Lung (tissue), 11 donors: ENCODE measurements at regions not wholly inside any gene's neighbourhood (a gene's known extent, or its start where the extent isn't known, plus 50 kb on each side); places are given as distances from the start of the nearest gene placed in this dataset.

Source experiments
- ATAC-seq: fragments of 200-7000 bp; cut with Tn5 transposase; one replicate; pipeline ENCODE4 v1.9.1; 2020; ENCODE audit warnings: moderate number of reproducible peaks; ENCODE audit not compliant: insufficient read depth, low FRiP score
- DNase-seq, 3 donors: peaks; one replicate each; pipeline ENCODE4 v3.0.0-alpha.2; 2013 to 2017
- H3K27ac ChIP-seq, 2 donors: one replicate each; pipeline ENCODE4 v1.5.1; 2013; ENCODE audit warnings: mild to moderate bottlenecking in 2 of 2, moderate library complexity in 2 of 2, control low read depth in 1 of 2, inconsistent platforms in 1 of 2, low read depth in 1 of 2, low read length in 1 of 2
- H3K27me3 ChIP-seq, 3 donors: one replicate each; pipeline ENCODE4 v1.5.1; 2013; ENCODE audit warnings: low read length in 2 of 3; ENCODE audit not compliant: control insufficient read depth in 3 of 3, insufficient read depth in 3 of 3
- H3K36me3 ChIP-seq, 4 donors: one replicate each; pipeline ENCODE4 v1.5.1; 2013; ENCODE audit warnings: low read length in 4 of 4, mild to moderate bottlenecking in 1 of 4, moderate library complexity in 1 of 4; ENCODE audit not compliant: control insufficient read depth in 4 of 4, insufficient read depth in 4 of 4
- H3K4me1 ChIP-seq, 5 donors: one replicate each; pipeline ENCODE4 v1.5.1; 2013; ENCODE audit warnings: low read length in 5 of 5, mild to moderate bottlenecking in 2 of 5, moderate library complexity in 1 of 5; ENCODE audit not compliant: control insufficient read depth in 5 of 5, insufficient read depth in 5 of 5
- H3K4me3 ChIP-seq: one replicate; pipeline ENCODE4 v1.5.1; 2013; ENCODE audit warnings: mild to moderate bottlenecking, control low read depth, moderate library complexity
- H3K9ac ChIP-seq, 2 donors: one replicate each; pipeline ENCODE4 v1.5.1; 2013; ENCODE audit warnings: low read length in 2 of 2, control low read depth in 1 of 2; ENCODE audit not compliant: insufficient read depth in 1 of 2
- H3K9me3 ChIP-seq, 4 donors: one replicate each; pipeline ENCODE4 v1.5.1; 2013; ENCODE audit warnings: low read length in 3 of 4, mild to moderate bottlenecking in 1 of 4, moderate library complexity in 1 of 4; ENCODE audit not compliant: control insufficient read depth in 4 of 4, insufficient read depth in 3 of 4
- WGBS, 2 donors: extraction: QIAGEN DNeasy Blood & Tissue Kit; methylation state at CpG; one replicate each; pipeline ENCODE4 v1.1.7; 2013; 5-methylcytosine and 5-hydroxymethylcytosine counted together
- TF ChIP-seq, protein P1 (sequence below): IDR thresholded peaks from 2 replicates; pipeline ENCODE4 v1.5.1; 2012; ENCODE audit warnings: mild to moderate bottlenecking; ENCODE audit errors: control extremely low read depth, extremely low read depth
- donor health status: control.
- donor health status: control.
- donor health status: Bipolar disorder and iron deficiency.
- donor health status: healthy.
- donor health status: DM: yes; HTN: yes; CAD: no.

DNA sequence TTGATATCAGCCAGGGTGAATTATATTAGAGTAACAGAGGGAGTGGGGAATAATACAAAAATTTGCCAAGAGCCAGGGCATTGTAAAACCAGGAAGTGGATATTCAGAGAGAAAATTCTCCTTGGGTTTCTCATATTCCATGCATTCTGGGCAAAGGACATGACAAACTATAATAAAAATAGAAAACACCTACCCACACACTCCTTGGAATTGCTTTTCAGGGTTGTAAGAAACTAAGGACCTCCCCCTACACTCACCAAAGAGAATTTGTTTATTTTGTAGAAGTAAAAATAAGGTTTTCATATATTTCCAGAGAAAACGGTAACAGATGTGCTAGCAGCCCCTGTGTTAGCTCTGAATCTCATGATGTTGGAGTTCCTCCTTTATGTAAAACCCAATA, 649.6 kb downstream of the SLITRK1 start:
- Histone ChIP-seq H3K36me3 (no peaks in the 10 kb centered on the region), H3K27me3 (no peaks in the 10 kb centered on the region), H3K9ac (no peak overlapping the region), H3K27ac (no peak overlapping the region), H3K9me3 (no peaks in the 10 kb centered on the region), H3K4me1 (no peaks in the 10 kb centered on the region), H3K4me3 (no peak overlapping the region)
- ATAC-seq (no peak), DNase-seq (no peak)
- 72 to 95% methylated on average over 1 of the region's 1 CpG for WGBS, 2 donors
- TF ChIP-seq, protein P1, sequence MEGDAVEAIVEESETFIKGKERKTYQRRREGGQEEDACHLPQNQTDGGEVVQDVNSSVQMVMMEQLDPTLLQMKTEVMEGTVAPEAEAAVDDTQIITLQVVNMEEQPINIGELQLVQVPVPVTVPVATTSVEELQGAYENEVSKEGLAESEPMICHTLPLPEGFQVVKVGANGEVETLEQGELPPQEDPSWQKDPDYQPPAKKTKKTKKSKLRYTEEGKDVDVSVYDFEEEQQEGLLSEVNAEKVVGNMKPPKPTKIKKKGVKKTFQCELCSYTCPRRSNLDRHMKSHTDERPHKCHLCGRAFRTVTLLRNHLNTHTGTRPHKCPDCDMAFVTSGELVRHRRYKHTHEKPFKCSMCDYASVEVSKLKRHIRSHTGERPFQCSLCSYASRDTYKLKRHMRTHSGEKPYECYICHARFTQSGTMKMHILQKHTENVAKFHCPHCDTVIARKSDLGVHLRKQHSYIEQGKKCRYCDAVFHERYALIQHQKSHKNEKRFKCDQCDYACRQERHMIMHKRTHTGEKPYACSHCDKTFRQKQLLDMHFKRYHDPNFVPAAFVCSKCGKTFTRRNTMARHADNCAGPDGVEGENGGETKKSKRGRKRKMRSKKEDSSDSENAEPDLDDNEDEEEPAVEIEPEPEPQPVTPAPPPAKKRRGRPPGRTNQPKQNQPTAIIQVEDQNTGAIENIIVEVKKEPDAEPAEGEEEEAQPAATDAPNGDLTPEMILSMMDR: no peak

DNA sequence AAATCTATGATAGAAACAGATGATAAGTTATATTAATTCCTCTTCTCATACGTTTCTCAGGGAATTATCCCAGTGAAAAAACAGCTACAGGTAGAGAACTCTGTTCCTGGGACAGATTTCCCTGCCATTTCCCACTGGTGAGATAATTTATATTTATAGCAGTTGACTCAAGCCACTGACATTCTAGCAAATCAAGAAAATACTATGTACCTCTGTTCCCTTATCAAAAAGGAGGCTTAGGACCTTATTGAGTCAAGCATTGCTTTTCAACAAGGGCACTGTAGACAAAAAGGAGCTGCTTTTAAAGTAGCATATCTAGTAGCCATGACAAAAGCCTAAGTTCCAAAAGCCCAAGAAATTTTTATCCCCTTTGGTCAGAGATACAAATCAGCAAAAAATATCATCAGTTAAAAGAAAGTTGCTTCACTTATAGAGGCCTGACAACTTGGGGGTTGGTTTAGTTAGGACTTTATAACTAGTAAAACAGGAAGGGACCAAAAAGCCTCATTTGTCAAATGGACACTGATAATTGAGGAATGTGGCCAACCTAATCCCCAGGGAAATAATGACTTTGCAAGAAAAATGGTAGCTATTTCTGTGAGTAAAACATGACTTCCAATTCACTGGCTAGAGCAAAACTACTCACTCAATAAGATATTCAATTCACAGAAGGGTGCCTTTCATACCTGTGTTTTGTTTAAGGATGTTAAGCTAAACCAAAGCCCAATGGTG, 652.5 kb downstream of the SLITRK1 start:
- Histone ChIP-seq H3K4me1 (no peaks in the 10 kb centered on the region), H3K36me3 (no peaks in the 10 kb centered on the region), H3K27ac (no peak overlapping the region), H3K4me3 (no peak overlapping the region), H3K27me3 (no peaks in the 10 kb centered on the region), H3K9me3 (no peaks in the 10 kb centered on the region), H3K9ac (no peak overlapping the region)
- DNase-seq (no peak), ATAC-seq (no peak)
- 57 to 73% methylated on average over 1 of the region's 1 CpG for WGBS, 2 donors
- TF ChIP-seq, protein P1: no peak

- Histone ChIP-seq H3K36me3 (no peaks in the 10 kb centered on the region), H3K27ac (no peak overlapping the region)
Observed at GRCh38 chr13:83223546-83223945, 658.7 kb downstream of the SLITRK1 start.

More at GRCh38 chr13:83223546-83223945, 658.7 kb downstream of the SLITRK1 start:
- Histone ChIP-seq H3K27me3 (no peaks in the 10 kb centered on the region), H3K9ac (no peak overlapping the region), H3K4me1 (no peaks in the 10 kb centered on the region), H3K4me3 (no peak overlapping the region), H3K9me3 (no peaks in the 10 kb centered on the region)
- no peak for DNase-seq
- 59 to 75% methylated on average over 1 of the region's 1 CpG for WGBS, 2 donors
- TF ChIP-seq, protein P1: no peak
- ATAC-seq: no peak
